GM21390 (cell line): ENCODE measurements at regions not wholly inside any gene's neighbourhood (a gene's known extent, or its start where the extent isn't known, plus 50 kb on each side); places are given as distances from the start of the nearest gene placed in this dataset.

Experiments used
- ATAC-seq: cut with Tn5 transposase; IDR thresholded peaks from one replicate; pipeline ENCODE4 v1.9.1; 2021; ENCODE audit not compliant: unreplicated experiment

GRCh38 chr13:29934531-29935308 lies 84.3 kb upstream of the UBL3 start:
- peak; percentile 3 for ATAC-seq

- no peak for ATAC-seq
Measured at GRCh38 chr13:29933401-29933800, 83.0 kb upstream of the UBL3 start.

DNA sequence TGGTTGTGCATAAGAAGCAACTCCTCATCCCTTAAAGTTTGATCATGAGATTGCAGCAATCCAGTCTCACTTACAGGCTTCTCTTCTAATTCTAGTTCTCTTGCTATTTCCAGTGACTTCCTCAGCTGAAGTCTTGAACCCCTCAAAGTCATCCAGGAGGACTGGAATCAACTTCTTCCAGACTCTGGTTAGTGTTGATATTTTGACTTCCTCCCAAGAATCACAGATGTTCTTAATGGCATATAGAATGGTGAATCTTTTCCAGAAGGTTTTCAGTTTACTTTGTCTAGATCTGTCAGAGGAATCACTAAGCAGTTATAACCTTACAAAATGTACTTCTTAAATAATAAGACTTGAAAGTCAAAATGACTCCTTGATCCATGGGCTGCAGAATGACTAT lies 81.3 kb upstream of the UBL3 start:
- no peak for ATAC-seq

DNA sequence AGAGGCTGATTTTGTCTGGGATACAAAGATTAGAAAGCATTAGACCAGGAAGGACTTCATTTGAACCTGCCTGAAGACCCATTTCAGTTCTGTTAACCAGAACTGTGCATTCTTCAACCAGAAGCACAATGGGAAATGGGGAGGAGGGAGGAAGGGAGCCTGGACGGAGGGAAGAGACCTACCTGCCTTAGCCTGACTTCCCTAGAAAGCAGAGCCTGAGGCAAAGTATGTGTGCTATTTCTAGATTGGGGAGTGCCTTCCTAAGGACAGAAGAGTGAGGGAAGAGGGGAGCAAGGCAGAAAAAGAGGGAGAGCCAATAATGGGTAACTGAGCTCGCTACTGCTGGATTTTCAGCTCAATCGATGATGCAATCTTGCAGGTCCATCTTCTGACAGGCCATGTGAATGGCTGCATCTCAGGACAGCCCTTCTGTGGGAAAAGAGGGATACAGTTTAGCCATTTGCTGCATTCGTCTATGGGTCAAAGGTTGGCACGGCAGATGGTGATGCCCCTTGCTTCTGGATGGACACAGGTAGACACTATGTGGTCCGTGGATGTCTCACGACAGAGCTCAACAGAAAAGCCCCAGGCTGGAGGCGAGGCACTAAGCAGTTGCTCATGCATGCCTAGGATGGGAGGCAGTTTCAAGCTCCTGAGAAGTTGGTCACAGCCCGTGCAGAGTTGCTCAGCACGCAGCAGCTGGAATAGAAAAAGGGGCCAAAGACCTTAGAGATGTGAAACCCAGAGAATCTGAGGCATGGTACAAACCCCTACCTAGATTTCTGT lies 78.8 kb upstream of the UBL3 start:
- no peak for ATAC-seq

DNA sequence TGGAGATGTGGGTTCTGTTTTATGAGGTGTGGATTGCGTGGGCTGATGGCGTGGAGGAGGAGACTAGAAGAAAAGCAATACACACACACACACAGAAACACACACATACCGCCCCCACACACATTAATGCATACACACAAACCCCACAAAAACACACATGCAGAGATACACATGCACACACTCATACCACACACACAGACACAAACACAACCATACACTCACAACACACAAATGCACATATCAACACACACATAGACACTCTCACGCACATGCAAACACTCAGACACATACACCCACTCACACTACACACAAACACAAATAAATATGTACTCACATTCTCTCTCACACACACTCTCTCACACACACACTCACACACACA lies 75.7 kb upstream of the UBL3 start:
- ATAC-seq: no peak

- no peak for ATAC-seq
Measured at GRCh38 chr13:29925457-29926097, 75.2 kb upstream of the UBL3 start.

- no peak for ATAC-seq
Measured at GRCh38 chr13:29924482-29925350, 74.3 kb upstream of the UBL3 start.

DNA sequence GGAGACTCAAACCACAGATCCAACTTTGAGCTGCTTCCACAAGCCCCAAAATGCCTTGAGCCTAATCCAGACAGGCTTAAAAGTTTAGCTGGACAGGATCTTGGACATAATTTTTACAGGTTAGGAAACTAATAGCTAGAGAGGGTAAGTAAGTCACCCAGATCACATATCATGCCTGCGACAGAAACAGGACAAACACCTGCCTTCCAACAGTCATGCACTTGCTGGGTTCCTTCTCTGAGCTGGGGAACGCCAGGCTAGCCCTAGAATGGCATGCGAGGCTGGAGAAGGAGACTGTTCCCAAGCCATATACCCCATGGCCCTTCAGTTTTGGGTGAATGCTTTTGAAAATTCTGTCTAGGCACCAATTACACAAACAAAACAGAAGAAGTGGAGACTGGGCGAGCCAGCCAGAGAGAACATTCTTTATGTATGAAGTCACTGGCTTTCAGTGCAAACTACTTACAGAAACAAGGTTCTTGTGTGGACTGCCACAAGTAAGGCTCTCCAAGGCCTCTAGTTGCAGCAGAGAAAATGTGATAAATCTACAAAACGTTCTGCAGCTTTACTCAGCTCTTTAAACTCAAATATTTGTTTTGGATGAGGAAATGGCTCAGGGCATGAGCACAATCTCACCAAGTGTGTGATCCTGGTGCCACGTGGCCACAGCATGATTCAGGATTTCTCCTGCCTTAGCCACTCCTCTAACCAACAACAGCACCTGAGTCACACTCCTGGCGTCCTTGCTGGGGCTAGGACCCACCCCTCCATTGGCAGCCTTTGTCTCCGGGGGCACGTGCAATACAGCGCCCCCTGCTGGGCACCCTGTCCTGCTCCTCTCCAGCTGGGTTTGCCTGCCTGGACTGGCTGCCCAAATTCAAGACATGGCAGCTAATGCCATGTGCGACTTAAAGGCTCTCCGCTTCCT lies 73.4 kb upstream of the UBL3 start:
- ATAC-seq: no peak

DNA sequence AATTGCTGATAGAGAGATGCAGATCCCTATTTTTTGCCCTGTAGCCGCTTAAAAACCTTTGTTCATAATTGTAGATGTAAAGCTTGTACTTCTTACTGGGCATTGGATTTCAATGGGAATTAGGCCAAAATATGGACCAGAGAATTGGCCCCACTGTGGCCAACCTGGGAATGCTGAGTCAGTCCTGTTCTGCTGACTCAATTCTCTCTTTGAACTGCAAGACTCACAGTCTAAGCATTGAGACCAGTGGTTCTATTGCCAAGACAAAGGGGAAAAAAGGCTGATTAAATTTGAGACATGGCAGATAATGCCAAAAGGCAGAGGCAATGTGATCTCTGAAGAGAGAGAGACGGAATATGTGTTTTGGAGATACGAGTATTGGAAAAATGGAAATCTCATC lies 72.5 kb upstream of the UBL3 start:
- no peak for ATAC-seq

DNA sequence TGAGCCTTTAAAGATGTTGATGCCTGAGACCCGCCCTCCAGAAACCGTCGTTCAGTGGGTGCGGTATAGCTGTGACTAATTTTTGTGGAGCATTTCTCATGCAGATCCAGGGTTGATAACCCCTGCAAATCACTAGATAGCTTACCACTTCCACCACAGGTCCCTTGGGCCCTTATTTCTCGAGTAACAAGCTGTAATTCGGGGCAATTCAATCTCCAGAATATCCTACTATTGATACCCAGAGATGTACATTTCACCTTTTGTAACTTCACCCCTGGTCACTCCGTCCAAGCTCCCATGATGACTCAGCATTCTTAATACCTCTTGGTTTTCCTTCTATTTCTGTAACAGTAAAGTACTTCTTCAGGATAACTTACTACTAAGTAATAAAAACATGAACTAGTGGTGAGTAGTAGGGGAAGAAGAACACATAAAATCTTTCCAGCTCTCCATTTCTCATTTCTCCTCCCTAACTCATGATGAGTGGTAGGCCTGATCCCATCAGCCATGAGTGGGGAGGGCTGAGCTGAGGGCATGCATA lies 71.9 kb upstream of the UBL3 start:
- ATAC-seq: no peak

- ATAC-seq: no peak
Measured at GRCh38 chr13:29921542-29921941, 71.1 kb upstream of the UBL3 start.

GRCh38 chr13:29920025-29920643 lies 69.7 kb upstream of the UBL3 start:
- no peak for ATAC-seq

DNA sequence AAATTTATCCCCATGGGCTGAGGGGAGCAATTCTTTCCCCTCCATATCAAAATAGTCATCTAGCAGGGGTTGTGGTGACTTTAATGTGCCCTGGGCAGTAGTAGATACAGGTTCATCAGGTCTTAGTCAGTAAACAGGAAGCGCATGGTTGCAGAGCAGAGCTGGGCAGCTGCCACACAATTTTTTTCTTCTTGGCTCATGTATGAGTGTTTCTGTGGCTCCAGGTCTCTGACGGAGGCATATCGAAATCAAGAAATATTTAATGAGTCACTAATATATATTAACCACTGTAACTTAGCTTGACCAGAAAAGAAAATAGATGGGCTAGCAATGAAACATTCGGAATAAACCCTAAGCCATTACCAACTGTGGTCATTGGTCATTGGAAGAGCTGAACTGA lies 68.4 kb upstream of the UBL3 start:
- ATAC-seq: no peak

GRCh38 chr13:29917650-29918049 lies 67.2 kb upstream of the UBL3 start:
- no peak for ATAC-seq

GRCh38 chr13:29914581-29914980 lies 64.2 kb upstream of the UBL3 start:
- no peak for ATAC-seq

- ATAC-seq: no peak
Measured at GRCh38 chr13:29911781-29912418, 61.5 kb upstream of the UBL3 start.

DNA sequence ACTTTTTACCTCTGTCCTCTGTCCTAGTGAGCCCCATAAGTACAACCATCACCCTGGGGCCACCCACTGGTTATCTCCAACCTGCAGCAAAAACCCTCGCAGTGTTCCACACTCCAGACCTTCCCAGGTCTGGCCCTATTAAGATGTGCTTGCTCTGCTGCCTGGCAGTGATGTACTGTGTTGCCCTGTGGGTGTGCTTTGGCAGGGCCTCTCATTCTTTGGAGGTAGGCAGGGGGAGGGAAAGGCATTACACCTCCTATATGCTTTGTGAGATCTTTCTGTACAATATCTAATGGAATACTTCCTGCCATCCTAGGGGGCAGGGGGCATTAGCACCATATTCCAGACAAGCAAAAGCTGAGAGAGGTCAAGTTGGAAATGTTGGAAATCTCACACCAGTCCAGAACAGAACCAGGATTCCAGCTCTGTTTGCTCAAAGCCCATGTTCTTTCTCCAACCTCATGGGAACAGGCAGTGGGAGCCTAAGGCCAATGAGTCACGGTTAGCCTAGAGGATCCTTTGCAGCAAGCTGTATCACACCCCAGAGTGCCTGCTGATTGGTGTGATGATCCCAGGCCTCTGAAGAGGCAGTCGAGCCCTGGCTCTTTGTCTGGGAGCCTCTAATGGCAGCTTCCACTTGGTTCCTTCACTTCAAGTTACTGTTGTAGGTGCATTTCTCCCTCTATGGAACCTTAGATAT lies 59.7 kb upstream of the UBL3 start:
- no peak for ATAC-seq

DNA sequence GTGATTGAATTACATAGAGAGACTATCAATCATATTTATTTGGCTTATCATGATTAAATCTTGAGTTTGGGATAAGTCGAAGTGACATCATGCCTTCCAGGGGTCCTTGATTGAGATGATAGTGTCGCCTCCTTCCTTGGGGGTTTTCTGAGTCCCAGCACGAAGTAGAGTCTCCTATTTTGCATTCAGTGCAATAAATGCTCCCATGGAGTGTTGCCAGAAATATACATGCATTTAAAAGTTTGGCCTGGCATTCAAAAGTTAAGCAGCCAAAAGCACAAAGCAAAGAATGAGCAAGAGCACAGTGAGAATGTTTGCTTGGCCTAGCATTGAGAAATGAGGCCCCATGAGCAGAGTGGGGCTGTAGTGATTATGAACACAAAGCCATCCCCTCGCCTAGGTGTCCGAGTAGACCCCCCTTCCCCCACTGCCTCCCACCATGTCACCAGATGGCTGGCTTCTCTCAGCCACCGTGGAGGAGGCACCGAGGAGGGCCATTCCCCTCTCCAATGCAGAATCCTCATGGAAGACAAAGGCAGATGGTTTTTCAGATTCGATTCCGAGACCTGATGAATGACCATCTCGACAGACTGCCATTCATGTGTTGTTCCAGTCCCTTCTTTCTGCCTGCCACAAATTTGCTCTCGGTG lies 58.8 kb upstream of the UBL3 start:
- no peak for ATAC-seq
